ENCODE measurements at regions not wholly inside any gene's neighbourhood (a gene's known extent, or its start where the extent isn't known, plus 50 kb on each side); places are given as distances from the start of the nearest gene placed in this dataset.

DNA sequence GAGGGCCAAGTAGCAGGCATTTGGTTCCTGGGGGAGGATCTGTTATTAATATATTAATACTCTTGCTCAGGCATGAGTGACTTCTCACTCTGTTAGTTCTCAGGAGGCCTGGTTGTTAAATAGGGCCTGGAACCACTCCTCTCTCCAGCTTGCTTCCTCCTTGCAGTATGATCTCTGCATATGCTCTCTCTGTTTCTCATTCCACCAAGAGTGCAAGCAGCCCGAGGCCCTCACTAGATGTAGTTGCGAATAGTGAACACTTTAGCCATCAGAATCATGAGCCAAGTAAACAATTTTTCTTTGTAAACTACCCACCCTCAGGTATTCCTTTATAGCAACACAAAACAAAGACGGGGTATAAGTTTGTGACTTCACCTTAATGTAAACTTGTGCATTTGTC is 784.3 kb downstream of the DNAJB9 start:
- Mint-ChIP-seq H3K36me3 (ENCODE audit: low read depth) (no peaks in the 10 kb centered on the region), H3K9me3 (ENCODE audit: low read depth) (no peaks in the 10 kb centered on the region), H3K4me1 (no peaks in the 10 kb centered on the region), H3K4me3 (no peak overlapping the region), H3K27ac (no peak overlapping the region), H3K27me3 (no peaks in the 10 kb centered on the region)
- DNase-seq (no peak), ATAC-seq (no peak)
- POLR2A ChIA-PET = no interaction called here
- intact Hi-C loops (cut with DNase I, micrococcal nuclease) = no loop called here
- CTCF ChIA-PET = no interaction called here

DNA sequence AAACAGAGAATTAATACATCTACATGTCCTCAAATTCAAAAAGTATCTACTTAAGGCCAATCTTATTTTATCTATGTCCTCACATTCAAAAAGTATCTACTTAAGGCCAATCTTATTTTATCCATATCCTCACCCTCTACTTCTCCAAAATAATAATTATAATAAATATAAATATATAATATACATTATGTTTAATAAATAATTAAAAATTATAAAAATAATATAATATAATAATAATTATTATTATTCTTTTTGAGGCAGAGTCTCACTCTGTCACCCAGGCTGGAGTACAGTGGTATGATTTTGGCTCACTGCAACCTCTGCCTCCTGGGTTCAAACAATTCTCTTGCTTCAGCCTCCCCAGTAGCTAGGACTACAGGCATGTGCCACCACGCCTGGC is 784.9 kb downstream of the DNAJB9 start:
- CTCF ChIA-PET = no interaction called here
- intact Hi-C loops (cut with DNase I, micrococcal nuclease) = no loop called here

DNA sequence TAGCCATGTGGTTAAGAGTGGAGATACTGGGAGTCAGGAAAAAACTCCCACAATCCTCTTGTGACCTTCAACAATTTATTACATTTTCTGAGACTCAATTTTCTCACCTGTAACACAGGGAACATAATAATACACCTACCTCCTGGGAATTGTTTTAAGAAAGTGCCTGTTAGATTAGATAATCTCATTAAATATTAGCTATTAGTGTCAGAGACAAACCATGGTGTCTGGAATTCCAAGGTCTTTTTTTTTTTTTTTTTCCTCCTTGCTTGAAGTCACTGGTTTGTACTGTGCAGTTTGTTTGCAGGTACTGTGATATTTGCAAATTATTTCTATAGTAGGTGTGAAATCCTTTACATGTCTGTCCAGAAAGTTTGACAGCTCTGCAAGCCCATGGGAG is 806.1 kb downstream of the DNAJB9 start:
- peaks cover 2% of the 10 kb centered on the region for H3K9me3 Mint-ChIP-seq (ENCODE audit: low read depth)
- ChIA-PET POLR2A (no interaction called here), CTCF (no interaction called here)
- H3K36me3 Mint-ChIP-seq (ENCODE audit: low read depth) = no peaks in the 10 kb centered on the region
- H3K27me3 Mint-ChIP-seq = no peaks in the 10 kb centered on the region
- H3K27ac Mint-ChIP-seq = no peak overlapping the region
- intact Hi-C loops (cut with DNase I, micrococcal nuclease) = no loop called here
- ATAC-seq (no peak), DNase-seq (no peak)
- no peaks in the 10 kb centered on the region for H3K4me1 Mint-ChIP-seq
- no peak overlapping the region for H3K4me3 Mint-ChIP-seq

More for the DNA sequence above, 784.9 kb downstream of the DNAJB9 start:
- no peak overlapping the region for H3K27ac Mint-ChIP-seq
- no peak for ATAC-seq
- no peaks in the 10 kb centered on the region for H3K27me3 Mint-ChIP-seq
- H3K9me3 Mint-ChIP-seq (ENCODE audit: low read depth) = no peaks in the 10 kb centered on the region
- POLR2A ChIA-PET = no interaction called here
- H3K4me1 Mint-ChIP-seq = no peaks in the 10 kb centered on the region
- no peaks in the 10 kb centered on the region for H3K36me3 Mint-ChIP-seq (ENCODE audit: low read depth)
- no peak for DNase-seq
- no peak overlapping the region for H3K4me3 Mint-ChIP-seq

DNA sequence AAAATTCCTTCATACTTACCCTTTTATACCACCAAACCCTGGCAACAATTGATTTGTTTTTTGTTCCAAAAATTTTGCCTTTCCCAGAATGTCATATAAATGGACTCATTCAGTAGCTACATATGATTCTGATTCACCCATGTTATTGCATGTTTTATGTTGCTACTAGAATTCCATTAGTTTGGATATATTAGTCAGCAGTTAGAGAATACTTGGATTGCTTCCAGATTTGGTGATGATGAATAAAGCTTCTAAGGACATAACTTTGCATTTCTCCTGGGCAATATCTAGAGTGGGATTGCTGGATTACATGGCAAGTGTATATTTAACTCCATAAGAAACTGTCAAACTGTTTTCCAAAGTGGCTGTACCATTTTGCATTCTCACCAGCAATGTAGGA is 806.9 kb downstream of the DNAJB9 start:
- no peak overlapping the region for H3K27ac Mint-ChIP-seq
- ATAC-seq (no peak), DNase-seq (no peak)
- CTCF ChIA-PET = no interaction called here
- H3K4me1 Mint-ChIP-seq = no peaks in the 10 kb centered on the region
- peaks cover 2% of the 10 kb centered on the region for H3K9me3 Mint-ChIP-seq (ENCODE audit: low read depth)
- no peaks in the 10 kb centered on the region for H3K27me3 Mint-ChIP-seq
- no peaks in the 10 kb centered on the region for H3K36me3 Mint-ChIP-seq (ENCODE audit: low read depth)
- POLR2A ChIA-PET = no interaction called here
- intact Hi-C loops (cut with DNase I, micrococcal nuclease) = no loop called here
- H3K4me3 Mint-ChIP-seq = no peak overlapping the region

DNA sequence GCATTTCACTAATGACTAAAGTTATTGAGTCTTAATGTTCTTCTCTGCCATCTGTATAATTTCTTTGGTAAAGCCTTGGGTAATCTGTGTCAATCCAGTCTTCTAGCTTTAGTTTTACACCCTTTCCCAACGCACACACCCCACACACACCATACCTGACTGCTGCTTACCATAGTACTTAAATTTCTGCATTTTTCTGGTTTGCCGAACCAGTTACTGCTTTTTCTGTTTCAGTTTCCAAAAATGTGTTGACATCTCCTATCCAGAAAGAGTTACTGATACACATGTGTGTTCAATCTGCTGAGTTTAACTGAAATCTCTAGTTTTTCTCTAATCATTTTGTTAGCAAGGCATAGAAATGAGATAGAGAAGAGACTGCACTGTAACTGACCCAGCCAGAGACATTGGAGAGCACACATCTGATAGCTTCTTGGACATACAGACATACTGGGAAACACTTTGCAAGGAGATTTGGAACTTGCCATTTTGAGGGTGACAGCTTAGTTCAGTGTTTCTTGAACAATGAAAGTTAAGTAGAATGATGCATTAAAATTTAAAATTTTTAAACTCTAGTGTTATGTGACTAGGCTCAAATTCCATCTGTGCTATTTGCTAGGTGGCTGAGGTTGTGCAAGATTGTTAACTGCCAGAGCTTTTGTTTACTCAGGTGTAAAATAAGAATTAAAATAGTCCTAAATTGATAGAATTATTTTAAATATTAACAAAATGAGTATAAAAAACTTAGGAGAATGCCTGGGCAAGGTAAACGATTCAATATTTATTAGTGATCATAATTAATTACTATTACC is 807.6 kb downstream of the DNAJB9 start:
- no peaks in the 10 kb centered on the region for H3K27me3 Mint-ChIP-seq
- ChIA-PET POLR2A (no interaction called here), CTCF (interaction anchor here (0.7 kb wide), 1 partner anchor 16 kb away, joined by 3 read pairs; no protein-coding TSS in a partner anchor)
- no peak overlapping the region for H3K4me3 Mint-ChIP-seq
- H3K36me3 Mint-ChIP-seq (ENCODE audit: low read depth) = no peaks in the 10 kb centered on the region
- DNase-seq = no peak
- H3K27ac Mint-ChIP-seq = no peak overlapping the region
- peaks cover 2% of the 10 kb centered on the region for H3K9me3 Mint-ChIP-seq (ENCODE audit: low read depth)
- ATAC-seq = no peak
- no peaks in the 10 kb centered on the region for H3K4me1 Mint-ChIP-seq
- intact Hi-C loops (cut with DNase I, micrococcal nuclease) = no loop called here

DNA sequence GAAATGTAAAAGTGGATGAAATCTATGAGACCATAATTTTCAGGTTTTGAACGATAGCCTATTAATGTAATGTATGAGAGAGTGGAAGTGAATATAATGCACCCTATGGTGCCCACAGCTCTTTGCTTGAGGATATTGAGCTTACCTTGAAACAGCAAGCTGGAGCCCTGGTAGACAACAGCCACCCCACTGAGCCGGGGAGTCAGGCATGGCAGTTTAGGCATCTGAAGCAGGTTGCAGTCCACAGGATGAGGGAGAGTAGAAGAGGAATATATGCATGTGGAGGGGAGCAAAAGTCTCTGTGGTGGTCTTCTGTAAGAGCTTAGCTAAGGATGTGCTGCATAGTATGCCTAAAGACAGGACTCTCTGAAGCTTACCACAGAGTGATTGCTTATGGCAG is 817.3 kb downstream of the DNAJB9 start:
- H3K9me3 Mint-ChIP-seq (ENCODE audit: low read depth) = no peaks in the 10 kb centered on the region
- ChIA-PET CTCF (no interaction called here), POLR2A (no interaction called here)
- no peaks in the 10 kb centered on the region for H3K27me3 Mint-ChIP-seq
- no peak overlapping the region for H3K4me3 Mint-ChIP-seq
- DNase-seq (no peak), ATAC-seq (no peak)
- intact Hi-C loops (cut with DNase I, micrococcal nuclease) = no loop called here
- H3K4me1 Mint-ChIP-seq = no peaks in the 10 kb centered on the region
- H3K36me3 Mint-ChIP-seq (ENCODE audit: low read depth) = no peaks in the 10 kb centered on the region
- no peak overlapping the region for H3K27ac Mint-ChIP-seq

DNA sequence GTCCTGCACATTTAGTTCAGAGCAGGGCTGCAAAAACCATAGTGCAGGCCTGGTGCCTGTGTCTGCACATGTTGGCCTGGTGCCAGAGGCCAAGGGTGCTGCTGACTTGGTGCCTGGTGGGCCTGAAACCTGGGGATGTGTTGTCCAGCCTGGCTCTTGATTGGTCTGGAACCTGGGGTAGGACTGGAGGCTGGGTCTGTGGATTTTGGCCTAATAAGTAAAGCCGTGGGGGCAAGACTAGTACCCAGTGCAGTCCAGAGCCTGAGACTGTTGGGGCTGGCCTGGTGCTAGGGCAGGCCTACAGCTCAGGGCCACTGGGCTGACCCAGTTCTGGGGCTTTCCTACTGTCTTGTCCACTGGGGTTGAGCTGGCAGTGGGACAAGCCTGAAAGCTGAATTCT is 817.9 kb downstream of the DNAJB9 start:
- Mint-ChIP-seq H3K4me1 (no peaks in the 10 kb centered on the region), H3K27ac (no peak overlapping the region), H3K36me3 (ENCODE audit: low read depth) (no peaks in the 10 kb centered on the region), H3K4me3 (no peak overlapping the region), H3K9me3 (ENCODE audit: low read depth) (no peaks in the 10 kb centered on the region), H3K27me3 (no peaks in the 10 kb centered on the region)
- intact Hi-C loops (cut with DNase I, micrococcal nuclease) = no loop called here
- no peak for ATAC-seq
- ChIA-PET POLR2A (no interaction called here), CTCF (no interaction called here)
- DNase-seq = peak; percentile 3

DNA sequence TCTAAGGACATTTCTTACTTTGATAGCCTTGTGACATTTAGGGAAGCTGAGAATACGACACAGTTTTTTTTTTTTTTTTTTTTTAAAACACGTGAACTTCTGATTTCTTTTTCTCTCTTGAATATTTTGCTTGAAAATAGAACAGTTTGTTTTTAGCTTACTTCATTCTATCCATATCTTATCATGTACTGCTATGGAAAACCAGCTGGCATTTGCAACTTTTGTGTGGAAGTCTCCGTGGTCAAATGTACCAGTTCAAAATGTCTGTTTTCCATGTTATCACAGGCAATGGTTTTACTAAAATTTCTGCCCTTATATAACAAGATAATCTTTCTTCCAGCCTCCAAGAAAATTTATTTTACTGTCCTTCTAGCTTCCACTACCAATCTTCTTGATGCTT is 821.6 kb downstream of the DNAJB9 start:
- H3K9me3 Mint-ChIP-seq (ENCODE audit: low read depth) = no peaks in the 10 kb centered on the region
- no peaks in the 10 kb centered on the region for H3K27me3 Mint-ChIP-seq
- no peaks in the 10 kb centered on the region for H3K36me3 Mint-ChIP-seq (ENCODE audit: low read depth)
- no peak overlapping the region for H3K4me3 Mint-ChIP-seq
- ChIA-PET POLR2A (no interaction called here), CTCF (no interaction called here)
- intact Hi-C loops (cut with DNase I, micrococcal nuclease) = no loop called here
- DNase-seq (no peak), ATAC-seq (no peak)
- no peaks in the 10 kb centered on the region for H3K4me1 Mint-ChIP-seq
- no peak overlapping the region for H3K27ac Mint-ChIP-seq

DNA sequence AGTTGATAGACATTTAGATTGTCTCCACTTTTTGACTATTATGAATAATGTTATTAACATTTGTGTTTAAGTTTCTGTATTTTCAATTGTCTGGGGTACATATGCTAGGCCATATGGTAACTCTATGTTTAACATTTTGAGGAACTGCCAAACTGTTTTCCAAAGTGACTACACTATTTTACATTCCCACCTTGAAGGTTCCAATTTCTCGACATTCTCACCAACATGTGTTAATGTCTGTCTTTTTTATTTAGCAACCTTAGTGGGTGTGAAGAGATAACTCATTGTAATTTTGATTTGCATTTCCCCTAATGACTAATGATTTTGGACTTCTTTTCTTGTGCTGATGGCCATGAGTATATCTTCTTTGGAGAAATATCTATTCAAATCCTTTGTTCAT is 832.4 kb downstream of the DNAJB9 start:
- H3K27me3 Mint-ChIP-seq = no peaks in the 10 kb centered on the region
- H3K36me3 Mint-ChIP-seq (ENCODE audit: low read depth) = no peaks in the 10 kb centered on the region
- intact Hi-C loops (cut with DNase I, micrococcal nuclease) = no loop called here
- ATAC-seq = no peak
- ChIA-PET POLR2A (no interaction called here), CTCF (no interaction called here)
- no peak overlapping the region for H3K27ac Mint-ChIP-seq
- H3K4me1 Mint-ChIP-seq = no peaks in the 10 kb centered on the region
- no peak for DNase-seq
- H3K9me3 Mint-ChIP-seq (ENCODE audit: low read depth) = no peaks in the 10 kb centered on the region
- H3K4me3 Mint-ChIP-seq = no peak overlapping the region

DNA sequence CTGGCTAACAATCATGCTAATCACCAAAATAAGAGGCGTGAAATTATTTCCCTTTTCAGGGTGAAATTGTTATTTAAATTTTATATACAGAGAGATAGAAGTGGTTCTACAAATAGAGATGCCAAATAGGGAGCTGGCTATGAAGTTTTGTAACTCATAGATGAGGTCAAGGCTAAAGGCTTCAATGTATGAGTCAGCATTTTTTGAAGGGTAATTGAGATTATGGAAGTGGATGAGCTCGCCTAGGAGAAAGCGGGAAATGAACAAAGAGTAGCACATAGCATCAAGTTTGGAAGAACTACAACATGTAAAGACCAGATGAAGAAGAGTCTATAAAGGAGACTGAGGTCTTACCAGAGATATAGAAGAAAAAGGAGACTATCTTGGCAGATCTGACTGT is 838.1 kb downstream of the DNAJB9 start:
- DNase-seq = no peak
- Mint-ChIP-seq H3K27ac (no peak overlapping the region), H3K36me3 (ENCODE audit: low read depth) (no peaks in the 10 kb centered on the region), H3K27me3 (no peaks in the 10 kb centered on the region), H3K9me3 (ENCODE audit: low read depth) (peaks cover 2% of the 10 kb centered on the region), H3K4me3 (no peak overlapping the region), H3K4me1 (no peaks in the 10 kb centered on the region)
- CTCF ChIA-PET = no interaction called here
- ATAC-seq = no peak
- intact Hi-C loops (cut with DNase I, micrococcal nuclease) = no loop called here
- POLR2A ChIA-PET = no interaction called here

DNA sequence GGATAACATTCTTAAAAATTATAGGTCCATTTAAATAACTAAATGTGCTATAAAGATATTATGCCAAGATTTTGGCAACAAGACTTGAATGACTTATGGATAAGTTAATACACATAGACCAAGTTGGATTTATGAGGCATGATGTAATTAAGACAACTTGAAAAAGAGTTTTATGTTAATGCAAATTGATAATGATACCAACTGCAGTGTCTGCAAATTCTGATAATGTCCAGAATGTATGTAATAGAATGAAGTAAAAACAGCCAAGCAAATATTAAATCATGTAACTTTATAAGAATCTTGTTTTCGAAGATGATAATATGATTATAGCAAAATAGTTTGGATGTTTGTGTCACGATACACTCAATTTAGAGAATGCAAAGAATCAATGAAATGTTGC is 868.3 kb downstream of the DNAJB9 start:
- Mint-ChIP-seq H3K4me3 (no peak overlapping the region), H3K27me3 (no peaks in the 10 kb centered on the region), H3K9me3 (ENCODE audit: low read depth) (no peaks in the 10 kb centered on the region), H3K4me1 (no peaks in the 10 kb centered on the region), H3K27ac (no peak overlapping the region), H3K36me3 (ENCODE audit: low read depth) (no peaks in the 10 kb centered on the region)
- intact Hi-C loops (cut with DNase I, micrococcal nuclease) = no loop called here
- POLR2A ChIA-PET = no interaction called here
- DNase-seq (no peak), ATAC-seq (no peak)
- CTCF ChIA-PET = no interaction called here

DNA sequence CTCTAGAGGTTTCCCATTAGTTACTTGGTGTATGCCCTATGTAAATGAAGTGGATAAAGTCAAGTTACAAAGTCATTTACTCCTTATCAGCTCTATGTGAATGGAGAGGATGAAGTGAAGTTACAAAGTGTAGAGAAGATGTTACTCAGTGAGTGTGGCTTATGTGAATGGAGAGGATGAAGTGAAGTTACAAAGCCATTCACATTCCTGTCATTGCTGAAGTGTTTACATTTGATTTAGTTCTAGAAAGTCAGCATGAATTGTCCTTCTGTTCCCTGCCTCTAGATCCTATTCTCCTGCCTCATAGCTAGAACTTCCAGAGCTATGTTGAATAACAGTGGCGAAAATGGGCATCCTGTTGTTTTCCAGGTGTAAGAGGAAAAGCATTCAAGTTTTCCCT is 880.1 kb downstream of the DNAJB9 start:
- CTCF ChIA-PET = interaction anchor here (0.7 kb wide), 1 partner anchor 658 kb away, joined by 3 read pairs; no protein-coding TSS in a partner anchor
- no peak overlapping the region for H3K27ac Mint-ChIP-seq
- ATAC-seq = no peak
- no peak for DNase-seq
- H3K9me3 Mint-ChIP-seq (ENCODE audit: low read depth) = peaks cover 4% of the 10 kb centered on the region
- POLR2A ChIA-PET = no interaction called here
- H3K4me3 Mint-ChIP-seq = no peak overlapping the region
- no peaks in the 10 kb centered on the region for H3K27me3 Mint-ChIP-seq
- H3K4me1 Mint-ChIP-seq = no peaks in the 10 kb centered on the region
- intact Hi-C loops (cut with DNase I, micrococcal nuclease) = no loop called here
- no peaks in the 10 kb centered on the region for H3K36me3 Mint-ChIP-seq (ENCODE audit: low read depth)

DNA sequence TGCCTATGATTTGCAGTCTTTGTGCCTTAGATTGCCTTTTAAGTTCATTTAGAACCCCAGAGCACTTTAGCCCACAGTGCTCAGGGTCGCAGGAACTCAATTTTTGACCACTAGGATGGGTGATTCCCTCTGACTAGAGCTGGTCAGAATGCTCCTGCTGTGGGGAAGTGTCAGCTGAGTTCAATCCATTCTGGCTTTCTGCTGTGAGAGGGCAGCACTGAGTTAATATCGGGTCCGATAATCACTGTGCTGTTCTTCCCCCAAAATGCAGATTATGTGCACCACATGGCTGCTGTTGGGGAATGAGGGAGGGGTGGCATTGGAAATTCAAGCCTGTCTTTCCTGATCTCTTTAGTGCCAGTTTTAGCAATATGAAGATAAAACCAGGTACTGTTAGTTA is 886.4 kb downstream of the DNAJB9 start:
- DNase-seq (no peak), ATAC-seq (no peak)
- Mint-ChIP-seq H3K36me3 (ENCODE audit: low read depth) (no peaks in the 10 kb centered on the region), H3K4me3 (no peak overlapping the region), H3K27me3 (no peaks in the 10 kb centered on the region), H3K27ac (no peak overlapping the region), H3K9me3 (ENCODE audit: low read depth) (peaks cover 4% of the 10 kb centered on the region), H3K4me1 (no peaks in the 10 kb centered on the region)
- ChIA-PET CTCF (no interaction called here), POLR2A (no interaction called here)
- intact Hi-C loops (cut with DNase I, micrococcal nuclease) = no loop called here
